ENCODE measurements at regions not wholly inside any gene's neighbourhood (a gene's known extent, or its start where the extent isn't known, plus 50 kb on each side); places are given as distances from the start of the nearest gene placed in this dataset.

DNA sequence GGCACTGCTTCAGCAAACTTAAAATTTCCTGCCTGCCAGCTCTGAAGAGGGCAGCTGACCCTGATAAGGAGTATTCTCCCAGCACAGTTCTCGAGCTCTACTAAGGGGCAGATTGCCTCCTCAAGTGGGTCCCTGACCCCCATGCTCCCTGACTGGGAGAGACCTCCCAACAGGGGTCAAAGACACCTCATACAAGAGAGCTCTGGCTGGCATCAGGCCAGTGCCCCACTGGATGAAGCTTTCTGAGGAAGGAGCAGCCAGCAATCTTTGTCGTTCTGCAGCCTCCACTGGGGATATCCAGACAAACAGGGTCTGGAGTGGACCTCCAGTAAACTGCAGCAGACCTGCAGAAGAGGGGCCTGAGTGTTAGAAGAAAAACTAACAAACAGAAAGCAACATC lies 1118.3 kb upstream of the ADGRL3 start:
- Mint-ChIP-seq H3K36me3 (ENCODE audit: unreplicated experiment) (no peaks in the 10 kb centered on the region), H3K27ac (ENCODE audit: unreplicated experiment) (no peak overlapping the region), H3K4me1 (ENCODE audit: low read depth, unreplicated experiment) (no peaks in the 10 kb centered on the region), H3K27me3 (ENCODE audit: unreplicated experiment) (no peaks in the 10 kb centered on the region), H3K4me3 (ENCODE audit: unreplicated experiment) (no peak overlapping the region), H3K9me3 (ENCODE audit: unreplicated experiment) (no peaks in the 10 kb centered on the region)
- no peak for DNase-seq
- TF ChIP-seq, protein P1, sequence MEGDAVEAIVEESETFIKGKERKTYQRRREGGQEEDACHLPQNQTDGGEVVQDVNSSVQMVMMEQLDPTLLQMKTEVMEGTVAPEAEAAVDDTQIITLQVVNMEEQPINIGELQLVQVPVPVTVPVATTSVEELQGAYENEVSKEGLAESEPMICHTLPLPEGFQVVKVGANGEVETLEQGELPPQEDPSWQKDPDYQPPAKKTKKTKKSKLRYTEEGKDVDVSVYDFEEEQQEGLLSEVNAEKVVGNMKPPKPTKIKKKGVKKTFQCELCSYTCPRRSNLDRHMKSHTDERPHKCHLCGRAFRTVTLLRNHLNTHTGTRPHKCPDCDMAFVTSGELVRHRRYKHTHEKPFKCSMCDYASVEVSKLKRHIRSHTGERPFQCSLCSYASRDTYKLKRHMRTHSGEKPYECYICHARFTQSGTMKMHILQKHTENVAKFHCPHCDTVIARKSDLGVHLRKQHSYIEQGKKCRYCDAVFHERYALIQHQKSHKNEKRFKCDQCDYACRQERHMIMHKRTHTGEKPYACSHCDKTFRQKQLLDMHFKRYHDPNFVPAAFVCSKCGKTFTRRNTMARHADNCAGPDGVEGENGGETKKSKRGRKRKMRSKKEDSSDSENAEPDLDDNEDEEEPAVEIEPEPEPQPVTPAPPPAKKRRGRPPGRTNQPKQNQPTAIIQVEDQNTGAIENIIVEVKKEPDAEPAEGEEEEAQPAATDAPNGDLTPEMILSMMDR (IDR thresholded peaks at IDR 0.05; ENCODE audit: partially characterized antibody, unreplicated experiment), result no peak

DNA sequence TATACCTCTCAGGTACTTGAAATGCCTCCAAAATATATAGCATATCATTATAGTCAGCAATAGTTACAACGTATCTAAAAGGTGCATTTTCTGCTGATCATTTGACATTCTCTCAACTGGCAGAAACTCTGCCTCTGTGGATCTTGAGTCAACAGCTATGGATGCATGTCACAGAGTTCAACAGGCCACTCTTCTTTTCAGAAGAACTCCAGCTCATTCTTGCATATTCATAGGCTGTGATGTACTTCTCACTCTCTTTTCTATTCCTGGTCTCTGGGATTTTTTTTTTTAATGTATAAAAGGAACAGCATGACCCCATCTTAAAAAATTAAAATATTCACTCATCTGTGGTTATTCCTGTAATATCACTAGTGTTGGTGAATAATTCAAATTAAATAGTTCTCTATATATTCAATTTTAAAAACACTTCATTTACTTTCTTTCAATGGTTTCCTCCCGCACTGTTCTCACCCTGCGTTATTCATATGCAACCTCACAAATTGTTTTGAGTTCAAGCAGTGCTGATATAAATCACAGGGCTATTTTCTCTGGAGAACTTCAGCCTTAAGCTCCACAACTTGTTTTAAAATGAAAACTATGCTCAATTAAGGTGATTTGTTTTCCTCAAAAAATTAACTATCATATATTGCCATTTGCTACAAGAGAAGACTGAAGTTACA lies 1111.2 kb upstream of the ADGRL3 start:
- Mint-ChIP-seq H3K27me3 (ENCODE audit: unreplicated experiment) (peaks cover 3% of the 10 kb centered on the region), H3K36me3 (ENCODE audit: unreplicated experiment) (no peaks in the 10 kb centered on the region), H3K4me1 (ENCODE audit: low read depth, unreplicated experiment) (no peaks in the 10 kb centered on the region), H3K9me3 (ENCODE audit: unreplicated experiment) (no peaks in the 10 kb centered on the region), H3K27ac (ENCODE audit: unreplicated experiment) (no peak overlapping the region), H3K4me3 (ENCODE audit: unreplicated experiment) (no peak overlapping the region)
- TF ChIP-seq, protein P1 (IDR thresholded peaks at IDR 0.05; ENCODE audit: partially characterized antibody, unreplicated experiment), result no peak
- no peak for DNase-seq

GRCh38 chr4:60089546-60090273 lies 1110.4 kb upstream of the ADGRL3 start:
- Mint-ChIP-seq H3K27me3 (ENCODE audit: unreplicated experiment) (peaks cover 3% of the 10 kb centered on the region), H3K36me3 (ENCODE audit: unreplicated experiment) (no peaks in the 10 kb centered on the region), H3K4me1 (ENCODE audit: low read depth, unreplicated experiment) (peaks cover 3% of the 10 kb centered on the region), H3K27ac (ENCODE audit: unreplicated experiment) (no peak overlapping the region), H3K9me3 (ENCODE audit: unreplicated experiment) (no peaks in the 10 kb centered on the region), H3K4me3 (ENCODE audit: unreplicated experiment) (no peak overlapping the region)
- no peak for DNase-seq
- TF ChIP-seq, protein P1 (IDR thresholded peaks at IDR 0.05; ENCODE audit: partially characterized antibody, unreplicated experiment), result no peak

- no peak overlapping the region for H3K27ac Mint-ChIP-seq (ENCODE audit: unreplicated experiment)
- peaks cover 3% of the 10 kb centered on the region for H3K4me1 Mint-ChIP-seq (ENCODE audit: low read depth, unreplicated experiment)
- peaks cover 3% of the 10 kb centered on the region for H3K27me3 Mint-ChIP-seq (ENCODE audit: unreplicated experiment)
- H3K9me3 Mint-ChIP-seq (ENCODE audit: unreplicated experiment), result no peaks in the 10 kb centered on the region
- no peak for DNase-seq
- no peak overlapping the region for H3K4me3 Mint-ChIP-seq (ENCODE audit: unreplicated experiment)
- TF ChIP-seq, protein P1 (IDR thresholded peaks at IDR 0.05; ENCODE audit: partially characterized antibody, unreplicated experiment), result no peak
- no peaks in the 10 kb centered on the region for H3K36me3 Mint-ChIP-seq (ENCODE audit: unreplicated experiment)
These were observed 1103.5 kb upstream of the ADGRL3 start for GRCh38 chr4:60096676-60097075.

GRCh38 chr4:60116592-60116991 lies 1083.5 kb upstream of the ADGRL3 start:
- Mint-ChIP-seq H3K4me1 (ENCODE audit: low read depth, unreplicated experiment) (no peaks in the 10 kb centered on the region), H3K27me3 (ENCODE audit: unreplicated experiment) (no peaks in the 10 kb centered on the region), H3K27ac (ENCODE audit: unreplicated experiment) (no peak overlapping the region), H3K36me3 (ENCODE audit: unreplicated experiment) (no peaks in the 10 kb centered on the region), H3K4me3 (ENCODE audit: unreplicated experiment) (no peak overlapping the region), H3K9me3 (ENCODE audit: unreplicated experiment) (no peaks in the 10 kb centered on the region)
- TF ChIP-seq, protein P1 (IDR thresholded peaks at IDR 0.05; ENCODE audit: partially characterized antibody, unreplicated experiment), result no peak
- DNase-seq, result no peak
